ENCODE measurements at regions not wholly inside any gene's neighbourhood (a gene's known extent, or its start where the extent isn't known, plus 50 kb on each side); places are given as distances from the start of the nearest gene placed in this dataset.

DNA sequence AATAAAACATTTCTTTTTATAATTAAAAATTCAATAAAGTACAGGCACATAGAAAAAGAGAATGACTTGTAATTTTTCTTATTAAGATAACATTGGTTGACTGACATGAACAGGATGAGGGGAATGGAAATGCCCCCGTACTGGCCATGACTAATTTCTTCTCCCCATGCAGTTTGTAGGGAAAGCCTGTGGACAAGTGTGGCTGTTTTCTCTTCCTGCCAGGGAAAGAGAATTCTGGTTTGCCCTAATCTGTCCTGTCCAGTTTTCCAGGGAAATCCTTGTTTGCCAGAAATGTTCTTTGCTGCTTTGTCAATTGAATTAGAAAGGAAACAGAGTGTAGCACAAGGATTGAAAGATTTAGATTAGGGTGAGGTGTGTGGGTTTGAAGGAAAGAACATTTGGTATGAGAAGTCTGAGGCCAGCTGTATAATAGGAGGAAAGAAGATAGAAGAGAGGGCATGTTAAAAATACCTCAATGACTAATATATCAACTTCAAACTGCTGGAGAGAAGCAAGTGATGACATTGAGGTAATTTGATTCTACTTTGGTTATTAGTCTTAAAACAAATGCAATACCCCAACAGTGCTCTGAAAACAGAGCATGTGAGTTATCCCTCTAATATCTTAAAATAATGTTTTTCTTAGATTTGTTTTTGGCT is 593.9 kb upstream of the ZNF804A start:
- no peak for TF ChIP-seq CTCF (optimal IDR thresholded peaks at IDR 0.05 in 1 of 3, IDR thresholded peaks at IDR 0.05 in 1 of 3, conservative IDR thresholded peaks at IDR 0.05 in 1 of 3; ENCODE audit: extremely low read depth in 1 of 3, insufficient read depth in 2 of 3, low read length in 3 of 3)
- no peak for TF ChIP-seq EZH2 (IDR thresholded peaks at IDR 0.05; ENCODE audit: low read length)

Data from keratinocyte (primary cell).